ENCODE measurements at regions not wholly inside any gene's neighbourhood (a gene's known extent, or its start where the extent isn't known, plus 50 kb on each side); places are given as distances from the start of the nearest gene placed in this dataset.
"Not testable (repeated sequence)": the region's sequence is repeated elsewhere in the genome, so short reads cannot be mapped to it uniquely, and the experiment has no call there.

- intact Hi-C loops (cut with DNase I): no loop called here
- H3K9me3 ChIP-seq: peaks cover 0 to under 1% (median 0%) of the 10 kb centered on the region in 11 donors
Measured at GRCh38 chr7:34224281-34224680, 318.9 kb downstream of the BMPER start.

GRCh38 chr7:34225193-34225592 is 319.9 kb downstream of the BMPER start:
- no peak for TF ChIP-seq CTCF (IDR thresholded peaks at IDR 0.05)
- Histone ChIP-seq H3K27me3 (peaks cover 0 to 15% (median 0%) of the 10 kb centered on the region in 7 donors), H3K9me3 (peaks cover 0 to 8% (median 6%) of the 10 kb centered on the region in 11 donors), H3K27ac (no peak overlapping the region), H3K36me3 (no peaks in the 10 kb centered on the region), H3K4me3 (no peak overlapping the region), H3K4me1 (no peaks in the 10 kb centered on the region)
- 92 to 94% methylated on average over 5 of the region's 5 CpGs for WGBS, 2 donors
- DNase-seq: no peak
- intact Hi-C loops (cut with DNase I): no loop called here
- no peak for ATAC-seq

More at GRCh38 chr7:34224281-34224680, 318.9 kb downstream of the BMPER start:
- Histone ChIP-seq H3K27ac (no peak overlapping the region), H3K4me1 (no peaks in the 10 kb centered on the region), H3K36me3 (no peaks in the 10 kb centered on the region), H3K4me3 (no peak overlapping the region), H3K27me3 (peaks cover 0 to 15% (median 0%) of the 10 kb centered on the region in 7 donors)
- TF ChIP-seq CTCF (IDR thresholded peaks at IDR 0.05): no peak
- WGBS, 2 donors: 86 to 94% methylated on average over 1 of the region's 1 CpG
- ATAC-seq (no peak), DNase-seq (no peak)

- WGBS, 2 donors: 29 to 50% methylated on average over 3 of the region's 3 CpGs
- no peak for DNase-seq
- peaks cover 0 to 22% (median 8%) of the 10 kb centered on the region in 11 donors for H3K9me3 ChIP-seq
- intact Hi-C loops (cut with DNase I): no loop called here
- no peak overlapping the region for H3K4me3 ChIP-seq
- no peaks in the 10 kb centered on the region for H3K4me1 ChIP-seq
- ATAC-seq: no peak
- TF ChIP-seq CTCF (IDR thresholded peaks at IDR 0.05): no peak
- H3K27ac ChIP-seq: no peak overlapping the region
- H3K27me3 ChIP-seq: peaks cover 0 to 15% (median 0%) of the 10 kb centered on the region in 7 donors
- no peaks in the 10 kb centered on the region for H3K36me3 ChIP-seq
Measured at GRCh38 chr7:34227525-34227924, 322.2 kb downstream of the BMPER start.

- H3K27ac ChIP-seq; H3K4me3 ChIP-seq; H3K27me3 ChIP-seq; DNase-seq; ATAC-seq; intact Hi-C loops (cut with DNase I); H3K36me3 ChIP-seq; H3K4me1 ChIP-seq: not testable (repeated sequence)
- WGBS, 2 donors: 81 to 82% methylated on average over 5 of the region's 5 CpGs
- peaks cover 0 to 21% (median 3%) of the 10 kb centered on the region in 11 donors for H3K9me3 ChIP-seq
Measured at GRCh38 chr7:34235101-34235500, 329.8 kb downstream of the BMPER start.

GRCh38 chr7:34236057-34236456 is 330.7 kb downstream of the BMPER start:
- no peak for DNase-seq
- Histone ChIP-seq H3K36me3 (no peaks in the 10 kb centered on the region), H3K9me3 (peaks cover 0 to 11% (median 0%) of the 10 kb centered on the region in 11 donors), H3K27ac (no peak overlapping the region), H3K4me1 (no peaks in the 10 kb centered on the region), H3K27me3 (peaks cover 0 to 7% (median 0%) of the 10 kb centered on the region in 7 donors), H3K4me3 (no peak overlapping the region)
- WGBS, 2 donors: 88 to 93% methylated on average over 2 of the region's 2 CpGs
- intact Hi-C loops (cut with DNase I): no loop called here
- no peak for ATAC-seq
- no peak for TF ChIP-seq CTCF (IDR thresholded peaks at IDR 0.05)

Measured in heart right ventricle (tissue), 16 donors.